ENCODE measurements at regions not wholly inside any gene's neighbourhood (a gene's known extent, or its start where the extent isn't known, plus 50 kb on each side); places are given as distances from the start of the nearest gene placed in this dataset.

DNA sequence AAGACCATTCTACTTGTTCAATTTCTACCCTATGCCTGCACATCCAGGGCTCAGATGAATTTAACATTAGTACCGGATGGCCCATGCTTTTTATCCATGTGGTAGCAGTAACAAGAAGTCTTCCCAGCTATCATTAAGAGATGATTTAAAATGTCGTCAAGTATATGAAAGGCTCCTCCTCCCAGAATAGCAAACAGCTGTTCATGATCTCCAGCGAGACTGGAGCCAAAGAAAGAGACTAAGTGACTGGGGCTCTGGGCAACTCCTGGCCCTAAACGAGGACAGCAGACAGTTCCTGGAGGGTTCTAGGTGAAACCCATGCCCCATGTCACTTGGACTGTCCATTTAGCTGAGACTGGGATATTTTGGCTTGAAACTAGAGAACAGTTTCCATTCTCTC lies 160.8 kb downstream of the CDC5L start:
- TF ChIP-seq CTCF (optimal IDR thresholded peaks at IDR 0.05 in 1 of 3, IDR thresholded peaks at IDR 0.05 in 1 of 3, conservative IDR thresholded peaks at IDR 0.05 in 1 of 3; ENCODE audit: extremely low read depth in 1 of 3, insufficient read depth in 2 of 3, low read length in 3 of 3) = no peak
- TF ChIP-seq EZH2 (IDR thresholded peaks at IDR 0.05; ENCODE audit: low read length) = no peak
